NCI-H2081 (cell line): ENCODE measurements at regions not wholly inside any gene's neighbourhood (a gene's known extent, or its start where the extent isn't known, plus 50 kb on each side); places are given as distances from the start of the nearest gene placed in this dataset.
"Not testable (repeated sequence)": the region's sequence is repeated elsewhere in the genome, so short reads cannot be mapped to it uniquely, and the experiment has no call there.

Experiments
- DNase-seq, 2 experiments: peaks; one replicate each; lab custom pipeline; 2025; lab: John Stamatoyannopoulos, UW

GRCh38 chr3:181533811-181534210 lies 177.9 kb upstream of the SOX2 start:
- no peak for DNase-seq

DNA sequence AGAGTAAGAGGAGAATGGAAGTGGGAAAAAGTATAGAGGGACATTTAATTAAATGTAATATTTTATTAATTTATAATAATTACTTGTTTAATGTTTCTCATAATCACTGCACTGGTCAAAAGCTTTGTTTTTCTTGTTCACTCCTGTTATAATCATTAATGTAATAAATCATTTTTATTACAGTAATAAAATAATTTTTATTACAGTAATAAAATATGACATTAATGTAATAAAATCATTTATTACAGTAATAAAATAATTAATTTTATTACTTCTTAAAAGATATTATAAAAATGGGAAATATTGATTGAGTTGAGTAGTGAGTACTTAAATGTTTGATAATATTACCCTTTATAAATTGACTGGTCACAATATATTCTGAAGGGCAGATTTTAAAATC lies 181.1 kb upstream of the SOX2 start:
- DNase-seq, result no peak

- DNase-seq, result no peak
Observed at GRCh38 chr3:181521831-181522230, 189.9 kb upstream of the SOX2 start.

- DNase-seq, result no peak
Observed at GRCh38 chr3:181518222-181518621, 193.5 kb upstream of the SOX2 start.

GRCh38 chr3:181512787-181513186 lies 198.9 kb upstream of the SOX2 start:
- DNase-seq, result no peak

DNA sequence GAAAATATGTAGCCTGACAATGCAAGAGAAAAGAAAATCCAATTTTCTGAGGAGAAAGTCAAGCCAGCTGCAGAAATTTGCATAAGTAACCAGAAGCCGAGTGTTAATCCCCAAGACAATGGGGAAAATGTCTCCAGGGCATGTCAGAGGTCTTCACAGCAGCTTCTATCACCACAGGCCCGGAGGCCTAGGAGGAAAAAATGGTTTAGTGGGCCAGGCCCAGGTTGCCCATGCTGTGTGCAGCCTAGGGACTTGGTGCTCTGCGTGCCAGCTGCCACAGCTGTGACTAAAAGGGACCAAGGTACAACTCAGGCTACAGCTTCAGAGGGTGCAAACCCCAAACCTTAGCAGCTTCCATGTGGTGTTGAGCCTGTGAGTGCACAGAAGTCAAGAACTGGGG lies 201.2 kb upstream of the SOX2 start:
- DNase-seq, result no peak

GRCh38 chr3:181497358-181497757 lies 214.4 kb upstream of the SOX2 start:
- no peak for DNase-seq

- no peak for DNase-seq
Observed at GRCh38 chr3:181493423-181493822, 218.3 kb upstream of the SOX2 start.

- DNase-seq, result no peak
Observed at GRCh38 chr3:181488536-181488935, 223.2 kb upstream of the SOX2 start.

DNA sequence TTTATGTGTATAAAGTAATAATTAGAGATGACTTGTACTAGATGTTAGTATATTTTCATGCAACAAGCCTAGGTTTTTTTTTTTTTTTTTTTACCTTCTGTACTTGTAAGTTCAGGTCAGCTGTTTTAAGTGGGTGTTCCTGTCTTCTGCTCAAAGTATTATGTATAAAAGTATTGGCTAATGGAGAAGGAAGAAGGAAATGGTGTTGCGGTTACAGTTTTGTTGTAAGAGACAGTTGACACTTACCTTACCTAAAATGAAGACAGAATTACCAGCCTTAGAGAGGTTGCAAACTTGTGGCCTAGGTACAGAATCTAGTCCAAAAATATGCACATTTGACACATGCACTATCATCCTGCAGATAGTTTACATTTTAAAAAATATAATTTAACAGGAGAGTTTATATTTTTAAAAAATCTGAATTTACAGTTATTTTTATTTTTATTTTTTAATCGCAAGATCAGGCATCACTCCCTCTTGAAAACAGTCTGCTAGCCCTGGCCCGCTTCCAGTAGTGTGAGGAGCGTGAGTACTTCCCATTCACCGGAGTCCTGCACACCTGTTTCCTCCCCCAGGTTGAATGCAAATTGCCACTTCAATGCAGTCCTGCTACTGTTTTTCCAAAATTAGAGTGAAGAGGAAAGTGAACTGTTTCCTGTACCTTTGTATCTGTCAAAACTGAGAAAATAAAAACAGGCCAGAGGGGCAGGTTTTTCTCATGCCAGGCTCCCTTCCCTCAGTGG lies 224.3 kb upstream of the SOX2 start:
- peak; percentile 98 to 99 for DNase-seq

DNA sequence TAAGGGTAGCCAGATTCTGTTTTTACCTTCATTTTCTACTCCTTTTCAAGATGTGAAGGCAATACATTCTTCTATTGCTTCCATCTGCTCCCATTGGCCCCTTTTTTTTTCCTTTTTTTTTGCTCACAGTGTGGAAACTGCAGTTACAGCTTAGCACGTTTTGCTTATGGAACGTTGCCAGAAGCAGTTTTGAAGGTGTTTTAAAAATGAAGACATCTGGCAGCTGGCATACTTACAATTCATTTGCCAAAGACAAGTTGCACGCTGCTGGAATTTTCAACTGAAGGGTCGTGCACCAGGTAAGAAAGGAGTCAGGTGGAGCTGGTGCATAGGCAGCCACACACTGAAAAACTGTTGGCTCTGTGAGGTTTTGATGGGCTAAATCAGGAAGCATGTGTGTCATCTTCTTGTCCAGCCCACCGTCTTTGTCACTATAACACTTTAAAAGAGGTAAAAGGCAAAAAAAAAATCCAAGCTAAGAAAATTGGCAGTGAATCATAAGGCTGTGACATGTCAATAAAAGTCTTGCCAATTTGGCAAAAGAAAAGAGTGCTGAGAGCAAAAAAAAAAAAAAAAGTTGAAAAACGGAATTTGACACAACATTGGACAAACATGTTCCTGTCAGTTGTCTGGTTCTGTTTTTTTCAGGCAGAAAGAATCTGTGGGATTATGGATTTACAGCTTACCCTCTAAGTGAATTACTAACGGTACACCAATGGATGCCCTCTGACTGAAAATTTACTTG lies 225.4 kb upstream of the SOX2 start:
- DNase-seq, result peak; percentile 42 to 69

DNA sequence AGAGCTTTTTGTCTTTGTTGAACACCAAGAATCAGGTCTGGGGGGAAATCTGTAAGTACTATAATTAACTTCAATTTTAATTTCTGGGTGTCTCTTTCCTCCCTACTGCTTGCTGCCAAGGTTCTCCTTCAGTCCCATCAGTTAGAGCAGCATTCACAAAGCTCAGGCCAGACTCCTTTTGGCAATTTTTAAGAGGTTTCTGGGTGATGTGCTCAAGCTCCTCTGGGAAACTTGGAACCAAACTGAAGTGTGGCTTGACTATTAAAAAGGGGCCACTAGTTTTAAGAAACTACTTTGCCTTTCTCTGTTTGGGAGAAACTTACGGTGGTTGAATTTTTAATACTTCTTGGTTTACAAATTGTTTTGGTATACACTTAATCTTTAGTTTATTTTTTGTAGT lies 227.7 kb upstream of the SOX2 start:
- DNase-seq, result no peak

DNA sequence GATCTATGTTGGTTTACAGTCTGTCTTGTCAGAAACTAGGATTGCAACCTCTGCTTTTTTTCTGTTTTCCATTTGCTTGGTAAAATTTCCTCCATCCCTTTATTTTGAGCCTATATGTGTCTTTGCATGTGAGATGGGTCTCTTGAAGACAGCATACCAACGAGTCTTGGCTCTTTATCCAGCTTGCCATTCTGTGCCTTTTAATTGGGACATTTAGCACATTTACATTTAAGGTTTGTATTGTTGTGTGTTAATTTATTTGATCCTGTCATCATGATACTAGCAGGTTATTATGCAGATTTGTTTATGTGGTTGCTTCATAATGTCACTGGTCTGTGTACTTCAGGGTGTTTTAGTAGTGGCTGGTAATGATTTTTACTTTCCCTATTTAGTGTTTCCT lies 236.6 kb upstream of the SOX2 start:
- DNase-seq, result not testable (repeated sequence)

- DNase-seq, result no peak
Observed at GRCh38 chr3:181470349-181470748, 241.4 kb upstream of the SOX2 start.

- peak; percentile 42 to 45 for DNase-seq
Observed at GRCh38 chr3:181464033-181464694, 247.6 kb upstream of the SOX2 start.

GRCh38 chr3:181461381-181461780 lies 250.3 kb upstream of the SOX2 start:
- DNase-seq, result no peak

GRCh38 chr3:181459516-181459915 lies 252.2 kb upstream of the SOX2 start:
- no peak for DNase-seq

GRCh38 chr3:181458857-181459256 lies 252.9 kb upstream of the SOX2 start:
- DNase-seq, result no peak

- DNase-seq, result no peak
Observed at GRCh38 chr3:181457756-181458155, 254.0 kb upstream of the SOX2 start.

DNA sequence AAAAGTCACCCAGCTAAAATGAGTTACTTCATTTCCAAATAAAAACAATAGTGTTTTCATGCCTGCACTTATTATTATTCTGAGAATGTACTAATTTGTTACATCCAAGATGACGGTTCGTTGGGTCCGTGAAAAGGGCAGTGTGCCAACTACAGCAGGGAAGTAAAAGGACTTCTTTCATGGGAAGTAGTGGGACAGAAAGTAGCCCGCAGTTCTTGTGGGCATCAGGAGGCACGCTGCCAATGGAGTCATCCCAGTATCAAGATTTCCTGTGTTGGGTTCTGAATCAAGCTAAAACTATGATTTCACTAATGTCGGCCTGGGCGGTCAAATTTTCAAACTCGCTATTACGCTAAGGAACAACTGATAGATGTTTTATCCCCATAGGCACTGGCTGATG lies 254.5 kb upstream of the SOX2 start:
- peak; percentile 21 to 33 for DNase-seq

DNA sequence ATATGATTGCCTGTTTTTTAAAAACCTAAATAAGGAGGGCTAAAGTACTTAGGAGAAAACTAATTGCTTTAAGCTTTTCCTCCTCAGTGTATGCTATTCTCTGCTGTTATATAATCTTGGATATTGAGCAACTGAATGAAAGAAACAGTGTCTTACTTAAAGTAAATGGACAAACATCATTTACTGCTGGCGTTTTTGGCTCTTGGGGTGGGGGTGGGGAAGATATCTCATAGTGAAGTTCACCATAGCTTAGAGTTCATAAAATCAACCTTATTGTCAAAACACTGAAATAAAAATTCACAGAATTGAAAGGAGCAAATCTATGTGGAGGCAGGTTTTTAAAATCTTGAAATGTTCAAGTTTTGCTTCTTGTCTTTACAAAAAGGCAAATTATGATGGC lies 256.4 kb upstream of the SOX2 start:
- DNase-seq, result no peak

DNA sequence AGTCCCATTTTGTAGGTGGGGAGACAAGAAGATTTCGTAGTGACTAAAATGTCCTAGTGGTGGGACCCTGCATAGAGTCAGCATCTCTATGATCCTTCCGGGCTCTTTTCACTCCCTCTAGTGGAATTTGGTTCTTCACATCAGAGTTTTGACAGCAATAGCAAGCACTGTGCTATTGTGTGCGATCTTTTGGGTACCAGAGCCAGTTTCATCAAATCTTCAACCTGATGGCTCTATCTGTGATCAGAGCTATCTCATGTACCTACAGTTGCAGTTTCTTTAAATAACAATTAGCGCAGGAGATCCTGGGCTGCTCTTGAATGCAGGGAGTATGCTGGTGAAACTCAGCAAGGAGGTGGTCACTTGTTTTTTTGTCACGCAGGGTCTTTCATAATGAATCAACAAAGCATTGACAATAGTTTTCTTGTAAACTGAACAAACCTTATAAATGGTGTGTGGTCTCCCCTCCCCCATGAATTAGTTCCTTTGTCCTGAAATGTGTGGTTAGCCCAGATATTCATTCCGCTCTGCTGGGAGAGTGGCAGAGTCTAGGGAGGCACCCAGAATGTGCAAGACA lies 257.2 kb upstream of the SOX2 start:
- DNase-seq, result peak; percentile 36 to 49

- DNase-seq, result no peak
Observed at GRCh38 chr3:181446741-181447140, 265.0 kb upstream of the SOX2 start.
